CD14-positive monocyte (primary cell): ENCODE measurements at regions not wholly inside any gene's neighbourhood (a gene's known extent, or its start where the extent isn't known, plus 50 kb on each side); places are given as distances from the start of the nearest gene placed in this dataset.

Experiments used
- DNase-seq, 3 donors: peaks; one replicate each; pipeline ENCODE4 v3.0.0-alpha.2; 2011 to 2022
- H2AFZ ChIP-seq: 2 replicates; pipeline ENCODE4 v1.6.0; 2012; ENCODE audit warnings: mild to moderate bottlenecking, low read depth, low read length, inconsistent platforms; ENCODE audit not compliant: insufficient read depth, poor library complexity, severe bottlenecking
- H3K27ac ChIP-seq, 2 donors: 1 replicate in 1 of 2; 2 replicates in 1 of 2; pipeline ENCODE4 v1.5.1; 2012 to 2013; ENCODE audit warnings: low read length in 2 of 2, control low read depth in 1 of 2, inconsistent platforms in 1 of 2, low read depth in 1 of 2, mild to moderate bottlenecking in 1 of 2
- H3K27me3 ChIP-seq, 2 donors: one replicate each; pipeline versions ENCODE4 v1.6.0 to v1.6.1; 2011 to 2013; ENCODE audit warnings: low read length in 2 of 2; ENCODE audit not compliant: control insufficient read depth in 2 of 2, insufficient read depth in 2 of 2
- H3K36me3 ChIP-seq, 2 donors: replicated peaks in 1 of 2; 1 replicate in 1 of 2; 2 replicates in 1 of 2; pipeline versions ENCODE4 v1.5.1 to v1.6.1; 2012 to 2013; ENCODE audit warnings: low read length in 2 of 2, control low read depth in 1 of 2, inconsistent platforms in 1 of 2, mild to moderate bottlenecking in 1 of 2; ENCODE audit not compliant: insufficient read depth in 2 of 2, control insufficient read depth in 1 of 2
- H3K4me1 ChIP-seq, 2 donors: 1 replicate in 1 of 2; 2 replicates in 1 of 2; pipeline versions ENCODE4 v1.5.1 to v1.6.1; 2012 to 2013; ENCODE audit warnings: low read length in 2 of 2, control low read depth in 1 of 2, inconsistent platforms in 1 of 2, mild to moderate bottlenecking in 1 of 2, moderate library complexity in 1 of 2; ENCODE audit not compliant: insufficient read depth in 2 of 2, control insufficient read depth in 1 of 2
- H3K4me2 ChIP-seq: replicated peaks from 2 replicates; pipeline ENCODE3; 2012; ENCODE audit warnings: low read length, moderate library complexity, mild to moderate bottlenecking; ENCODE audit not compliant: poor library complexity, severe bottlenecking; ENCODE audit errors: extremely low read depth
- H3K4me3 ChIP-seq, 3 experiments: fragments of 200-600 bp in 1 of 3; sonication (generic) in 1 of 3; replicated peaks in 1 of 3; 1 replicate in 2 of 3; 2 replicates in 1 of 3; pipeline ENCODE4 v1.5.1; 2011 to 2013; ENCODE audit warnings: low read length in 3 of 3, mild to moderate bottlenecking in 3 of 3, control low read depth in 2 of 3, low read depth in 2 of 3, inconsistent platforms in 1 of 3, moderate library complexity in 1 of 3
- H3K79me2 ChIP-seq: 2 replicates; pipeline ENCODE4 v1.6.0; 2012; ENCODE audit warnings: mild to moderate bottlenecking, control low read depth, inconsistent platforms, low read length, moderate library complexity; ENCODE audit not compliant: insufficient read depth
- H3K9ac ChIP-seq: 2 replicates; pipeline ENCODE4 v1.6.0; 2017; ENCODE audit warnings: low read length, mild to moderate bottlenecking; ENCODE audit not compliant: insufficient read depth, poor library complexity, severe bottlenecking
- H3K9me3 ChIP-seq, 2 donors: replicated peaks in 1 of 2; 1 replicate in 1 of 2; 2 replicates in 1 of 2; pipeline versions ENCODE4 v1.5.1 to v1.6.1; 2012 to 2013; ENCODE audit warnings: low read length in 2 of 2, control low read depth in 1 of 2; ENCODE audit not compliant: control insufficient read depth in 1 of 2, insufficient read depth in 1 of 2
- H4K20me1 ChIP-seq: 2 replicates; pipeline ENCODE4 v1.6.0; 2012; ENCODE audit warnings: mild to moderate bottlenecking, low read length, control low read depth, moderate library complexity; ENCODE audit not compliant: insufficient read depth
- H3K27ac Mint-ChIP-seq, 7 donors: one replicate each; pipeline ENCODE4 v1.8.0; 2020; ENCODE audit warnings: mild to moderate bottlenecking in 7 of 7, mixed read lengths in 7 of 7, moderate library complexity in 6 of 7, inconsistent platforms in 2 of 7
- H3K27me3 Mint-ChIP-seq, 3 donors: one replicate each; pipeline ENCODE4 v1.8.0; 2021 to 2022; ENCODE audit warnings: low read depth in 3 of 3, mild to moderate bottlenecking in 3 of 3, mixed read lengths in 3 of 3, moderate library complexity in 3 of 3, inconsistent platforms in 1 of 3
- H3K36me3 Mint-ChIP-seq, 2 donors: one replicate each; pipeline ENCODE4 v1.8.0; 2020; ENCODE audit warnings: mixed read lengths in 2 of 2, inconsistent platforms in 1 of 2, mild to moderate bottlenecking in 1 of 2
- H3K4me1 Mint-ChIP-seq: one replicate; pipeline ENCODE4 v1.8.0; 2020; ENCODE audit warnings: mild to moderate bottlenecking, mixed read lengths
- H3K4me3 Mint-ChIP-seq, 2 donors: one replicate each; pipeline ENCODE4 v1.8.0; 2020; ENCODE audit warnings: mild to moderate bottlenecking in 2 of 2, mixed read lengths in 2 of 2, moderate library complexity in 1 of 2
- H3K9me3 Mint-ChIP-seq, 7 donors: one replicate each; pipeline ENCODE4 v1.8.0; 2020 to 2022; ENCODE audit warnings: mixed read lengths in 7 of 7, mild to moderate bottlenecking in 6 of 7, moderate library complexity in 6 of 7, inconsistent platforms in 2 of 7
- WGBS: methylation state at CpG from one replicate; pipeline ENCODE4 v1.1.5; 2013; ENCODE audit warnings: missing lambda C conversion rate; ENCODE audit not compliant: insufficient coverage; 5-methylcytosine and 5-hydroxymethylcytosine counted together
- intact Hi-C, 2 donors: fragments of 100-400 bp; cut with micrococcal nuclease; formaldehyde crosslinking; loops; one replicate each; pipeline versions ENCODE4 v1.15.0 to v1.15.1; 2023
- TF ChIP-seq, protein P1 (sequence below): fragments of 200-600 bp; IDR thresholded peaks from one replicate; pipeline ENCODE4 v1.8.0; 2022; ENCODE audit warnings: antibody characterized with exemption, mild to moderate bottlenecking

DNA sequence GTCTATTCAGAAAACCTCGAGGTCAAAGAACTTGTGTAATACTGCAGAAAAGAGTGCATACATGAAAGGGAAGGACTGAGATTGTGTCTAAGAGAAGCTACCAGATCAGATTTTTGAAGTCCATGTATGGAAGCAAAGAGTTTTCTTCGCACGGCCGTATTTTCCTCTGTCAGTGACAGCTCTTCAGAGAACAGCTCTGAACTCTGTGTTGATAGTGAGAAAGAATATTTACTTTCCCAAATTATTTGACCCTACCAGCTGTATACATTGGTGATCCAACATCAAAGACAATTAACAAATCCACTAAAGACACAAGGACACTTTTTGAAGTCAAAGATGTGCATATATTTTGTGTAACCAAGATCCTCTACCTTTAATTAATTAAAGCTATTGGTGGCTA lies 107.8 kb upstream of the PSMD7 start:
- no CpG with 5 or more reads among the region's 4 CpGs for WGBS
- no peak overlapping the region for H3K9ac ChIP-seq
- no peak overlapping the region for H3K27ac ChIP-seq
- Mint-ChIP-seq H3K4me1 (no peaks in the 10 kb centered on the region), H3K27ac (no peak overlapping the region), H3K4me3 (no peak overlapping the region), H3K9me3 (peaks cover 0 to 6% (median 0%) of the 10 kb centered on the region in 7 donors), H3K36me3 (no peaks in the 10 kb centered on the region), H3K27me3 (peaks cover 0 to 3% (median 2%) of the 10 kb centered on the region in 3 donors)
- H3K27me3 ChIP-seq, result no peaks in the 10 kb centered on the region
- H3K4me1 ChIP-seq, result no peaks in the 10 kb centered on the region
- intact Hi-C loops, result no loop called here
- no peaks in the 10 kb centered on the region for H3K79me2 ChIP-seq
- no peaks in the 10 kb centered on the region for H3K9me3 ChIP-seq
- no peak overlapping the region for H3K4me2 ChIP-seq
- no peak overlapping the region for H2AFZ ChIP-seq
- no peak for DNase-seq
- no peaks in the 10 kb centered on the region for H4K20me1 ChIP-seq
- TF ChIP-seq, protein P1, sequence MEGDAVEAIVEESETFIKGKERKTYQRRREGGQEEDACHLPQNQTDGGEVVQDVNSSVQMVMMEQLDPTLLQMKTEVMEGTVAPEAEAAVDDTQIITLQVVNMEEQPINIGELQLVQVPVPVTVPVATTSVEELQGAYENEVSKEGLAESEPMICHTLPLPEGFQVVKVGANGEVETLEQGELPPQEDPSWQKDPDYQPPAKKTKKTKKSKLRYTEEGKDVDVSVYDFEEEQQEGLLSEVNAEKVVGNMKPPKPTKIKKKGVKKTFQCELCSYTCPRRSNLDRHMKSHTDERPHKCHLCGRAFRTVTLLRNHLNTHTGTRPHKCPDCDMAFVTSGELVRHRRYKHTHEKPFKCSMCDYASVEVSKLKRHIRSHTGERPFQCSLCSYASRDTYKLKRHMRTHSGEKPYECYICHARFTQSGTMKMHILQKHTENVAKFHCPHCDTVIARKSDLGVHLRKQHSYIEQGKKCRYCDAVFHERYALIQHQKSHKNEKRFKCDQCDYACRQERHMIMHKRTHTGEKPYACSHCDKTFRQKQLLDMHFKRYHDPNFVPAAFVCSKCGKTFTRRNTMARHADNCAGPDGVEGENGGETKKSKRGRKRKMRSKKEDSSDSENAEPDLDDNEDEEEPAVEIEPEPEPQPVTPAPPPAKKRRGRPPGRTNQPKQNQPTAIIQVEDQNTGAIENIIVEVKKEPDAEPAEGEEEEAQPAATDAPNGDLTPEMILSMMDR, result no peak
- no peaks in the 10 kb centered on the region for H3K36me3 ChIP-seq
- no peak overlapping the region for H3K4me3 ChIP-seq

DNA sequence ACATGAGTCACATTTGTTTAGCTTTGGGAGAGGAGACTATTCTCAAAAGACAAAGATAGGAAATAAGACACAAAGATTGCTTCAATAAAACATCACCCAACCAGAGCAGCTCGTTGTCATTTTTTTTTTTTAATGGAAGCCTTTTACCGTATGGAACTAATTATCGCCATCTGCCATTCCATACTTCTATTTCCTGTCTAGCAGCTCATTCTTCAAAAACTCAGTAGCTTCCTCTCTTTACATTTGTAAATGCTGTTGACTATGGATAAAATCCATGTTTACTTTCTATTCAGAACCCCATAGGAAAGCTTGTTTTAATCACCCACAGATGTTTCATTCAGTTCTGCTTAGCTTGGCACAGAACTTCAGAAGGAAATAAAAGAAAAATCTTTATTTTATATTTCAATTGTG lies 110.0 kb upstream of the PSMD7 start:
- H3K4me1 Mint-ChIP-seq, result no peaks in the 10 kb centered on the region
- no peak for DNase-seq
- H4K20me1 ChIP-seq, result no peaks in the 10 kb centered on the region
- H3K4me3 ChIP-seq, result no peak overlapping the region
- H3K4me3 Mint-ChIP-seq, result no peak overlapping the region
- no CpG with 5 or more reads among the region's 3 CpGs for WGBS
- H3K36me3 Mint-ChIP-seq, result no peaks in the 10 kb centered on the region
- H3K27me3 ChIP-seq, result no peaks in the 10 kb centered on the region
- H3K4me1 ChIP-seq, result no peaks in the 10 kb centered on the region
- H3K9ac ChIP-seq, result no peak overlapping the region
- no peak overlapping the region for H3K27ac Mint-ChIP-seq
- H3K9me3 ChIP-seq, result peaks cover 0 to 3% of the 10 kb centered on the region in 2 donors
- H3K27me3 Mint-ChIP-seq, result peaks cover 0 to 3% (median 0%) of the 10 kb centered on the region in 3 donors
- H3K9me3 Mint-ChIP-seq, result peaks cover 0 to 10% (median 5%) of the 10 kb centered on the region in 7 donors
- TF ChIP-seq, protein P1, result no peak
- intact Hi-C loops, result no loop called here
- H3K36me3 ChIP-seq, result no peaks in the 10 kb centered on the region
- H2AFZ ChIP-seq, result no peak overlapping the region
- no peaks in the 10 kb centered on the region for H3K79me2 ChIP-seq
- no peak overlapping the region for H3K4me2 ChIP-seq
- H3K27ac ChIP-seq, result no peak overlapping the region
